SU-DHL-6 (cell line): ENCODE measurements at regions not wholly inside any gene's neighbourhood (a gene's known extent, or its start where the extent isn't known, plus 50 kb on each side); places are given as distances from the start of the nearest gene placed in this dataset.

Experiments
- CTCF ChIP-seq: fragments of 200-600 bp; sonication (generic); IDR thresholded peaks from one replicate; pipeline ENCODE4 v1.5.1; 2017; ENCODE audit warnings: antibody characterized with exemption, mild to moderate bottlenecking, low read length, moderate library complexity; ENCODE audit not compliant: insufficient read depth, poor library complexity, severe bottlenecking
- EZH2phosphoT487 ChIP-seq: fragments of 200-600 bp; sonication (generic), shearing (Covaris generic); conservative IDR thresholded peaks from 2 replicates; pipeline ENCODE4 v1.6.1; 2018; ENCODE audit warnings: mild to moderate bottlenecking, antibody characterized with exemption, low read length, moderate library complexity, mixed read lengths

GRCh38 chr16:87092958-87093357 lies 224.2 kb downstream of the C16orf95 start:
- TF ChIP-seq CTCF (no peak), EZH2phosphoT487 (no peak)
